ENCODE measurements at regions not wholly inside any gene's neighbourhood (a gene's known extent, or its start where the extent isn't known, plus 50 kb on each side); places are given as distances from the start of the nearest gene placed in this dataset.

DNA sequence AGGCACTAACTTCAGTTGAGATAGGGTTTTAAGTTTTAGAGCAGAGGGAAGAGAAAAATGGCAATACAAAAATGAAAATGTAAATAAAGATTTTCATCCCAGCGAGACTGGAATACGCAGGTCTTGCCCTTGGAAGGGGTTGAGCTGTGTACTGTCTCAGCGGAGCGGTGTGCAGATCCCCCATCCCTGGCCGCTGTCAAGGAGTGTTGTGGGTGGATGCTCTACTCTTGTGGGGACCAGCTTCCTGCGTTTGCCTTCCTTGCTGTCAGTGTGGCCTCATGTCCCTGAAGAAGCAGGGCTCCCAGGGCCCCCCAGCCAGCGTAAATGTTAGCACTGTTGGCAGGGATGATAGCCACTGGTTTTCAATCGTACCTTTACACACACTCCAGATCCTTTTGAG is 249.7 kb upstream of the PITRM1 start:
- TF ChIP-seq, protein P1, sequence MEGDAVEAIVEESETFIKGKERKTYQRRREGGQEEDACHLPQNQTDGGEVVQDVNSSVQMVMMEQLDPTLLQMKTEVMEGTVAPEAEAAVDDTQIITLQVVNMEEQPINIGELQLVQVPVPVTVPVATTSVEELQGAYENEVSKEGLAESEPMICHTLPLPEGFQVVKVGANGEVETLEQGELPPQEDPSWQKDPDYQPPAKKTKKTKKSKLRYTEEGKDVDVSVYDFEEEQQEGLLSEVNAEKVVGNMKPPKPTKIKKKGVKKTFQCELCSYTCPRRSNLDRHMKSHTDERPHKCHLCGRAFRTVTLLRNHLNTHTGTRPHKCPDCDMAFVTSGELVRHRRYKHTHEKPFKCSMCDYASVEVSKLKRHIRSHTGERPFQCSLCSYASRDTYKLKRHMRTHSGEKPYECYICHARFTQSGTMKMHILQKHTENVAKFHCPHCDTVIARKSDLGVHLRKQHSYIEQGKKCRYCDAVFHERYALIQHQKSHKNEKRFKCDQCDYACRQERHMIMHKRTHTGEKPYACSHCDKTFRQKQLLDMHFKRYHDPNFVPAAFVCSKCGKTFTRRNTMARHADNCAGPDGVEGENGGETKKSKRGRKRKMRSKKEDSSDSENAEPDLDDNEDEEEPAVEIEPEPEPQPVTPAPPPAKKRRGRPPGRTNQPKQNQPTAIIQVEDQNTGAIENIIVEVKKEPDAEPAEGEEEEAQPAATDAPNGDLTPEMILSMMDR (IDR thresholded peaks at IDR 0.05) = no peak
- no peak for TF ChIP-seq POLR2AphosphoS5 (IDR thresholded peaks at IDR 0.05)

Data from suprapubic skin (tissue), 3 donors.